Esophagus muscularis mucosa (tissue), 4 donors: ENCODE measurements at regions not wholly inside any gene's neighbourhood (a gene's known extent, or its start where the extent isn't known, plus 50 kb on each side); places are given as distances from the start of the nearest gene placed in this dataset.

ENCODE experiments used
- DNase-seq: peaks from one replicate; pipeline ENCODE4 v3.0.0-alpha.2; 2017; ENCODE audit errors: extremely low spot score
- H3K27ac ChIP-seq, 4 donors: fragments of 200-600 bp; sonication (generic); replicated peaks in 1 of 4; 1 replicate in 3 of 4; 2 replicates in 1 of 4; pipeline ENCODE4 v1.5.1; 2016 to 2019; ENCODE audit warnings: mild to moderate bottlenecking in 1 of 4
- H3K27me3 ChIP-seq, 4 donors: fragments of 200-600 bp; sonication (generic); one replicate each; pipeline versions ENCODE4 v1.5.1 to v1.6.0; 2016 to 2019
- H3K36me3 ChIP-seq, 4 donors: fragments of 200-600 bp; sonication (generic); one replicate each; pipeline ENCODE4 v1.5.1; 2016 to 2019
- H3K4me1 ChIP-seq, 4 donors: fragments of 200-600 bp; sonication (generic); one replicate each; pipeline ENCODE4 v1.5.1; 2016 to 2019
- H3K4me3 ChIP-seq, 4 donors: fragments of 200-600 bp; sonication (generic); 1 replicate in 2 of 4; 2 replicates in 2 of 4; pipeline ENCODE4 v1.5.1; 2016 to 2019; ENCODE audit warnings: mild to moderate bottlenecking in 4 of 4, moderate library complexity in 1 of 4
- H3K9me3 ChIP-seq, 4 donors: fragments of 200-600 bp; sonication (generic); 1 replicate in 3 of 4; 2 replicates in 1 of 4; pipeline ENCODE4 v1.5.1; 2016 to 2019
- EP300 ChIP-seq: sonication (generic); formaldehyde crosslinking; IDR thresholded peaks from one replicate; pipeline ENCODE4 v1.6.1; 2017; ENCODE audit warnings: antibody characterized with exemption
- POLR2A ChIP-seq: fragments of 450-650 bp; IDR thresholded peaks from one replicate; pipeline ENCODE4 v1.6.1; 2017; ENCODE audit warnings: antibody characterized with exemption, moderate library complexity, mild to moderate bottlenecking, low read depth
- POLR2AphosphoS5 ChIP-seq, 2 donors: sonication (generic); formaldehyde crosslinking; IDR thresholded peaks; one replicate each; pipeline ENCODE4 v1.6.1; 2017; ENCODE audit warnings: antibody characterized with exemption in 2 of 2
- WGBS: methylation state at CpG from one replicate; pipeline ENCODE4 v1.1.5; 2018; 5-methylcytosine and 5-hydroxymethylcytosine counted together
- intact Hi-C: fragments of 100-400 bp; cut with DNase I; formaldehyde crosslinking; loops from one replicate; pipeline ENCODE4 v1.15.1; 2023
- TF ChIP-seq, protein P1 (sequence below), 3 experiments: fragments of 200-600 bp in 2 of 3; fragments of 450-650 bp in 1 of 3; sonication (generic) in 2 of 3; IDR thresholded peaks; one replicate each; pipeline ENCODE4 v1.5.1; 2017 to 2019; ENCODE audit warnings: antibody characterized with exemption in 3 of 3, mild to moderate bottlenecking in 2 of 3, moderate library complexity in 1 of 3

DNA sequence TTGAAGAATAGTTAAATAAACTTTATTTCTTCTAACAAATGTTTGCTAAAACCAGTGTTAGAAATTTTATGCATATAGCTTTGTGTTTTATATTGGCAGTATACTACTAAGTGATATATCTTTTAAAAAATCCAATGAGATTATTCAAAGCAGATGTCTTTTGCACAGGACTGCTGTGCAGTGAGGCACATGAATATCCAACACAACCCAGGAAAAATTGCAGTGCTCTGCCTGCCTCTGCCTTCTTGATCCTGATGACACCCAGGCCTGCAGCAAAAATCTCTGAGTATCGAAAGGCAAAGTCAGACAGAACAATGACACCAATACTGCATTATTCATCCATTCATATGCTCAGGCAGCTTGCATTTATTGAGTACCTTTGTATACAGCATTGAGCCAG, 1076.5 kb upstream of the ARRDC3 start:
- no peak for TF ChIP-seq EP300
- no peak for TF ChIP-seq POLR2A
- TF ChIP-seq, protein P1, sequence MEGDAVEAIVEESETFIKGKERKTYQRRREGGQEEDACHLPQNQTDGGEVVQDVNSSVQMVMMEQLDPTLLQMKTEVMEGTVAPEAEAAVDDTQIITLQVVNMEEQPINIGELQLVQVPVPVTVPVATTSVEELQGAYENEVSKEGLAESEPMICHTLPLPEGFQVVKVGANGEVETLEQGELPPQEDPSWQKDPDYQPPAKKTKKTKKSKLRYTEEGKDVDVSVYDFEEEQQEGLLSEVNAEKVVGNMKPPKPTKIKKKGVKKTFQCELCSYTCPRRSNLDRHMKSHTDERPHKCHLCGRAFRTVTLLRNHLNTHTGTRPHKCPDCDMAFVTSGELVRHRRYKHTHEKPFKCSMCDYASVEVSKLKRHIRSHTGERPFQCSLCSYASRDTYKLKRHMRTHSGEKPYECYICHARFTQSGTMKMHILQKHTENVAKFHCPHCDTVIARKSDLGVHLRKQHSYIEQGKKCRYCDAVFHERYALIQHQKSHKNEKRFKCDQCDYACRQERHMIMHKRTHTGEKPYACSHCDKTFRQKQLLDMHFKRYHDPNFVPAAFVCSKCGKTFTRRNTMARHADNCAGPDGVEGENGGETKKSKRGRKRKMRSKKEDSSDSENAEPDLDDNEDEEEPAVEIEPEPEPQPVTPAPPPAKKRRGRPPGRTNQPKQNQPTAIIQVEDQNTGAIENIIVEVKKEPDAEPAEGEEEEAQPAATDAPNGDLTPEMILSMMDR (IDR thresholded peaks at IDR 0.05) = no peak
- TF ChIP-seq POLR2AphosphoS5 (IDR thresholded peaks at IDR 0.05) = no peak
- no peak for DNase-seq
- H3K27ac ChIP-seq = no peak overlapping the region
- H3K4me3 ChIP-seq = no peak overlapping the region
- intact Hi-C loops = no loop called here
- no peaks in the 10 kb centered on the region for H3K36me3 ChIP-seq
- H3K4me1 ChIP-seq = no peaks in the 10 kb centered on the region
- 77% methylated on average over 1 of the region's 1 CpG for WGBS
- no peaks in the 10 kb centered on the region for H3K27me3 ChIP-seq
- H3K9me3 ChIP-seq = no peaks in the 10 kb centered on the region

DNA sequence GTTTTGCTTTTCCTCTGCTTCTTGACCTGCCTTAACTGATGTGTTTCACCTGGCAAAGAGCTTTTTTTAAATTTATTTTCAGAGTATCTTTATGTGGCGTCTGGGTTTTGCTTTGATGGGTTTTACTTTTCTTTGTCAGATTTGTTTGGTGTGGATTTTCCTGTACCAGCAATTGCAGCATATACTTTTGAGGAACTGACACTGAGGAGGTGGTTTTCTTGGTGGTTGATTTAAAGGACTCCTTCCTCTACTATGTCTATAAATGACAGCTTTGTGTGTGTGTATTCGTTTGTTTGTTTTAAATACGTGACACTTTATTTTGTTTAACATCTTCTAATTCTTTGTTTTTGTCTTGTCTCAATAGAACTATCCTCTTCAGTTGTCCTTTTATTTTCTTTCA, 1071.9 kb upstream of the ARRDC3 start:
- H3K4me1 ChIP-seq = no peaks in the 10 kb centered on the region
- no peak for DNase-seq
- WGBS = 64% methylated on average over 3 of the region's 3 CpGs
- intact Hi-C loops = no loop called here
- H3K4me3 ChIP-seq = no peak overlapping the region
- no peak overlapping the region for H3K27ac ChIP-seq
- no peaks in the 10 kb centered on the region for H3K27me3 ChIP-seq
- TF ChIP-seq, protein P1 (IDR thresholded peaks at IDR 0.05) = no peak
- no peak for TF ChIP-seq POLR2AphosphoS5 (IDR thresholded peaks at IDR 0.05)
- TF ChIP-seq POLR2A = no peak
- no peak for TF ChIP-seq EP300
- H3K9me3 ChIP-seq = no peaks in the 10 kb centered on the region
- H3K36me3 ChIP-seq = no peaks in the 10 kb centered on the region

DNA sequence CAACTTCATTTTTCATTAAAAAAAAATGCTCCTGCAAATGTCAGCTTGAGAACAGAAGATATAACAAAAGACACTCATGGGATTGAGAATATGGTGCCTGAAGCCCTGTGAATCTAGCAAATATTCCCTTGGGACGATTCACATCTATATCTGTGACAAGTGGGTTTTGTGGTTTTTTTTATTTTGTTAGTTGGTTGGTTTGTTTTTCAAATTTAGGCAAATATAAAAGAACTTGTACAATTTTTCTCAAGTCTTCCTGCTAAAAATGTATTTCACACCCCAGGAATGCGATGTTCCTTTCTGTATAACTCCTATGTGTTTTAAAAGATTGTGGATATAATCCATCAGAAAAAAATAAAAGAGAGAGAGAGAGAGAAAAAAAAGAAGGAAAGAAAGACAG, 1061.8 kb upstream of the ARRDC3 start:
- Histone ChIP-seq H3K9me3 (peaks cover 0 to 3% (median 0%) of the 10 kb centered on the region in 4 donors), H3K36me3 (no peaks in the 10 kb centered on the region), H3K27ac (no peak overlapping the region), H3K4me3 (no peak overlapping the region), H3K4me1 (no peaks in the 10 kb centered on the region), H3K27me3 (no peaks in the 10 kb centered on the region)
- intact Hi-C loops = no loop called here
- 87% methylated on average over 2 of the region's 2 CpGs for WGBS
- no peak for DNase-seq
- no peak for TF ChIP-seq POLR2AphosphoS5 (IDR thresholded peaks at IDR 0.05)
- TF ChIP-seq, protein P1 (IDR thresholded peaks at IDR 0.05) = no peak
- TF ChIP-seq EP300 = no peak
- no peak for TF ChIP-seq POLR2A

DNA sequence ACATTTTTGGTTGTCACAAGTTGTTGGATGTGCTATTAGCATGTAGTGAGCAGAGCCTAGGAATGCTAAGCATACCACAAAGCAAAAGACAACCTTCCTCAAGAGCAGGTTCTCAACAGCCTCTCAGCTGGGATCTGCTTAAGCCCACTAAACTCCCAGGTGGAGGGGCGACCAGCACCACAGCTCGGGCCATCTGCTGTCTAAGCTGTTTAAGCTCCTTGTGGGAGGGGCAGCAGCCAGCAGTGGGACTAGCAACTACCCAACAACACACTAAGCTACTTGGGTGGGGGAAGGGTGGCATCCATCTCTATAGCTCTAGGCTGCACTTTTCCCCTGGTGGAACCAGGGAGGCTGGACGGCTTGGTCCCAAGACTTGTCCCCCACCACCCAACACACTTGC, 1052.7 kb upstream of the ARRDC3 start:
- TF ChIP-seq, protein P1 (IDR thresholded peaks at IDR 0.05) = no peak
- TF ChIP-seq POLR2AphosphoS5 (IDR thresholded peaks at IDR 0.05) (no peak), EP300 (no peak), POLR2A (no peak)
- WGBS = no CpG with 5 or more reads among the region's 3 CpGs
- Histone ChIP-seq H3K27ac (no peak overlapping the region), H3K27me3 (no peaks in the 10 kb centered on the region), H3K4me1 (no peaks in the 10 kb centered on the region), H3K9me3 (peaks cover 0 to 4% (median 1%) of the 10 kb centered on the region in 4 donors), H3K36me3 (no peaks in the 10 kb centered on the region), H3K4me3 (no peak overlapping the region)
- intact Hi-C loops = no loop called here
- no peak for DNase-seq

DNA sequence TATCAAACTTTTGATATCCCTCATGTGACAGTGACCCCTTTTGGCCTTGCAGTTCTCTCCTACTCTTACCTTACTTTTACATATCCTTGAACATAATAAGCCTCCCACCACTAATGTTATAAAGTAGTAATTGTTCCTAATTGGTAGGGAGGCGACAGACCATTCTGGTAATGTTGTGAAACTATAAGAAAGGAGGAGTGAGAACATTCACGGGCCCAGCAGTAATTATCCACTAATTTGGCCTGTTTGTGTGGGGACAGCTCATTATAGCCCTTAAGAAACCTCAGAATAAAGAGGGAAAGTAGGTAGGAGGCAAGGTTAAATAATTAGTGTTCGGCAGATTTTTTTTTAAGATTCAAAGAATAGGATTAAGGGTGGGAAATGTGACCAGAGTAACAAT, 1046.5 kb upstream of the ARRDC3 start:
- no peaks in the 10 kb centered on the region for H3K36me3 ChIP-seq
- peaks cover 0 to 4% (median 0%) of the 10 kb centered on the region in 4 donors for H3K9me3 ChIP-seq
- no peaks in the 10 kb centered on the region for H3K27me3 ChIP-seq
- intact Hi-C loops = no loop called here
- WGBS = 87% methylated on average over 3 of the region's 3 CpGs
- TF ChIP-seq, protein P1 (IDR thresholded peaks at IDR 0.05) = no peak
- no peaks in the 10 kb centered on the region for H3K4me1 ChIP-seq
- no peak overlapping the region for H3K4me3 ChIP-seq
- no peak for DNase-seq
- no peak overlapping the region for H3K27ac ChIP-seq
